Smooth muscle cell (in vitro differentiated cells): ENCODE measurements at regions not wholly inside any gene's neighbourhood (a gene's known extent, or its start where the extent isn't known, plus 50 kb on each side); places are given as distances from the start of the nearest gene placed in this dataset.

ENCODE experiments used
- DNase-seq: peaks from one replicate; lab custom pipeline; 2025; ENCODE audit not compliant: unreplicated experiment; lab: John Stamatoyannopoulos, UW
- H2AFZ ChIP-seq: fragments of 200-600 bp; sonication (generic); 2 replicates; pipeline ENCODE4 v1.6.0; 2016; ENCODE audit warnings: antibody characterized with exemption, low read depth, mild to moderate bottlenecking
- H3F3A ChIP-seq: fragments of 200-600 bp; sonication (generic); 2 replicates; pipeline ENCODE4 v1.6.0; 2017; ENCODE audit warnings: antibody characterized with exemption, low read depth
- H3K27ac ChIP-seq: fragments of 200-600 bp; sonication (generic); 2 replicates; pipeline ENCODE4 v1.5.1; 2016; ENCODE audit warnings: low read depth, mild to moderate bottlenecking
- H3K27me3 ChIP-seq: fragments of 200-600 bp; sonication (generic); 2 replicates; pipeline ENCODE4 v1.6.1; 2016; ENCODE audit warnings: low read depth, mild to moderate bottlenecking
- H3K36me3 ChIP-seq: fragments of 200-600 bp; sonication (generic); 2 replicates; pipeline ENCODE4 v1.5.1; 2016; ENCODE audit warnings: low read depth
- H3K4me1 ChIP-seq: fragments of 200-600 bp; sonication (generic); 2 replicates; pipeline ENCODE4 v1.5.1; 2016; ENCODE audit warnings: low read depth
- H3K4me2 ChIP-seq: fragments of 200-600 bp; sonication (generic); 2 replicates; pipeline ENCODE4 v1.6.0; 2016; ENCODE audit warnings: mild to moderate bottlenecking
- H3K4me3 ChIP-seq: fragments of 200-600 bp; sonication (generic); 2 replicates; pipeline ENCODE4 v1.5.1; 2016; ENCODE audit warnings: mild to moderate bottlenecking
- H3K79me2 ChIP-seq: fragments of 200-600 bp; sonication (generic); 2 replicates; pipeline ENCODE4 v1.6.0; 2016; ENCODE audit warnings: low read depth, mild to moderate bottlenecking
- H3K9ac ChIP-seq: fragments of 200-600 bp; sonication (generic); 2 replicates; pipeline ENCODE4 v1.6.0; 2016; ENCODE audit warnings: low read depth
- H3K9me3 ChIP-seq: fragments of 200-600 bp; sonication (generic); replicated peaks from 2 replicates; pipeline ENCODE4 v1.5.1; 2016; ENCODE audit warnings: low read depth
- H4K20me1 ChIP-seq: fragments of 200-600 bp; sonication (generic); 2 replicates; pipeline ENCODE4 v1.6.0; 2016; ENCODE audit warnings: low read depth
- CTCF ChIP-seq: fragments of 200-600 bp; sonication (generic); IDR thresholded peaks from 2 replicates; pipeline ENCODE4 v1.5.1; 2017; ENCODE audit warnings: borderline replicate concordance, mild to moderate bottlenecking, antibody characterized with exemption; ENCODE audit not compliant: insufficient read depth, poor library complexity, severe bottlenecking
- WGBS: methylation state at CpG from one replicate; pipeline ENCODE4 v1.1.7; 2016; ENCODE audit warnings: low lambda C conversion rate; 5-methylcytosine and 5-hydroxymethylcytosine counted together

GRCh38 chr3:72213296-72214065, 428.5 kb upstream of the PROK2 start:
- no peaks in the 10 kb centered on the region for H3F3A ChIP-seq
- H3K4me1 ChIP-seq, result no peaks in the 10 kb centered on the region
- no peak overlapping the region for H3K9ac ChIP-seq
- no peaks in the 10 kb centered on the region for H3K79me2 ChIP-seq
- H3K36me3 ChIP-seq, result no peaks in the 10 kb centered on the region
- no peaks in the 10 kb centered on the region for H4K20me1 ChIP-seq
- H3K27ac ChIP-seq, result no peak overlapping the region
- 76% methylated on average over 10 of the region's 10 CpGs for WGBS
- no peak overlapping the region for H3K4me3 ChIP-seq
- no peaks in the 10 kb centered on the region for H3K9me3 ChIP-seq
- no peak overlapping the region for H2AFZ ChIP-seq
- no peaks in the 10 kb centered on the region for H3K27me3 ChIP-seq
- no peak for DNase-seq
- H3K4me2 ChIP-seq, result no peak overlapping the region
- TF ChIP-seq CTCF, result no peak

- Histone ChIP-seq H3K36me3 (no peaks in the 10 kb centered on the region), H3K9ac (no peak overlapping the region), H3K79me2 (no peaks in the 10 kb centered on the region), H3K4me3 (no peak overlapping the region), H3F3A (no peaks in the 10 kb centered on the region), H3K27ac (no peak overlapping the region), H3K9me3 (no peaks in the 10 kb centered on the region), H3K27me3 (no peaks in the 10 kb centered on the region), H2AFZ (no peak overlapping the region), H3K4me1 (no peaks in the 10 kb centered on the region), H3K4me2 (no peak overlapping the region), H4K20me1 (no peaks in the 10 kb centered on the region)
- TF ChIP-seq CTCF, result no peak
- WGBS, result 89% methylated on average over 4 of the region's 4 CpGs
- no peak for DNase-seq
These were observed 427.4 kb upstream of the PROK2 start for GRCh38 chr3:72212396-72212795.

DNA sequence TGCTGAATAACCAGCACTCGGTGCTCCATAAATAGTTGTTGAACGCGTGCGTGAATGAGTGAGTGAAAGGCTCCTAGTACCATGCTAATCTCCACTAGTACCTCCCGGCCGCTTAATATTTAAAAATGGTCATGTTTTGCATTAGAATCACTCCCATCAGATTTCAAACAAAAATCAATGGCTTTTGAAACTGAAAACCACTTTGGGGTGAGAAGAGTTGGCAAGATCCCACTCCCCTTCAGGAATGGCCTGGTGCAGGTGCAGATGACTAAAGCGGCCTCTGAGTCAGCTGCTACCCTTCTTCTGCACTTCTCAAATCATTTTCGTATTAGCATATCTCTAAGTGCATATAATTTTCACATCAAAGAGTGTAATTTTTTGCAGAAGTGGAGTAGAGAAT, 425.3 kb upstream of the PROK2 start:
- TF ChIP-seq CTCF, result no peak
- Histone ChIP-seq H4K20me1 (no peaks in the 10 kb centered on the region), H3K9me3 (no peaks in the 10 kb centered on the region), H3K4me1 (no peaks in the 10 kb centered on the region), H3K9ac (no peak overlapping the region), H2AFZ (no peak overlapping the region), H3K27ac (no peak overlapping the region), H3K79me2 (no peaks in the 10 kb centered on the region), H3K27me3 (no peaks in the 10 kb centered on the region), H3K36me3 (no peaks in the 10 kb centered on the region), H3K4me2 (no peak overlapping the region), H3F3A (no peaks in the 10 kb centered on the region), H3K4me3 (no peak overlapping the region)
- 90% methylated on average over 8 of the region's 8 CpGs for WGBS
- no peak for DNase-seq

- no peaks in the 10 kb centered on the region for H3K9me3 ChIP-seq
- no peak for TF ChIP-seq CTCF
- H3K9ac ChIP-seq, result no peak overlapping the region
- H3K4me3 ChIP-seq, result no peak overlapping the region
- peaks cover 4% of the 10 kb centered on the region for H3F3A ChIP-seq
- H4K20me1 ChIP-seq, result no peaks in the 10 kb centered on the region
- no peaks in the 10 kb centered on the region for H3K4me1 ChIP-seq
- no peak for DNase-seq
- H2AFZ ChIP-seq, result no peak overlapping the region
- no peak overlapping the region for H3K27ac ChIP-seq
- no peaks in the 10 kb centered on the region for H3K36me3 ChIP-seq
- 89% methylated on average over 8 of the region's 8 CpGs for WGBS
- H3K27me3 ChIP-seq, result no peaks in the 10 kb centered on the region
- no peak overlapping the region for H3K4me2 ChIP-seq
- H3K79me2 ChIP-seq, result no peaks in the 10 kb centered on the region
These were observed 420.4 kb upstream of the PROK2 start for GRCh38 chr3:72205297-72205826.
